PC-9 (cell line): ENCODE measurements at regions not wholly inside any gene's neighbourhood (a gene's known extent, or its start where the extent isn't known, plus 50 kb on each side); places are given as distances from the start of the nearest gene placed in this dataset.

Experiments used
- CTCF ChIP-seq: fragments of 200-600 bp; sonication (generic); conservative IDR thresholded peaks from 2 replicates; pipeline ENCODE4 v1.6.1; 2017; ENCODE audit warnings: mixed run types, antibody characterized with exemption, mild to moderate bottlenecking, moderate library complexity
- EZH2 ChIP-seq: fragments of 200-600 bp; sonication (generic); IDR thresholded peaks from 2 replicates; pipeline ENCODE4 v1.8.0; 2017; ENCODE audit warnings: antibody characterized with exemption, low read depth

GRCh38 chr13:105007166-105007808 is 1528.2 kb downstream of the EFNB2 start:
- TF ChIP-seq CTCF (no peak), EZH2 (no peak)
